OCI-LY3 (cell line): ENCODE measurements at regions not wholly inside any gene's neighbourhood (a gene's known extent, or its start where the extent isn't known, plus 50 kb on each side); places are given as distances from the start of the nearest gene placed in this dataset.
A peak's percentile ranks its signal among the peaks of the same experiment; 100 is the strongest.

ENCODE experiments used
- H2AFZ ChIP-seq: fragments of 200-600, 300-600 bp; shearing (Covaris generic); 2 replicates; pipeline ENCODE4 v1.6.0; 2014; ENCODE audit warnings: antibody characterized with exemption, low read depth, low read length
- H3K27ac ChIP-seq: fragments of 200-600, 300-600 bp; sonication (generic); 2 replicates; pipeline ENCODE4 v1.5.1; 2014; ENCODE audit warnings: mild to moderate bottlenecking, low read length, moderate library complexity, mixed read lengths
- H3K27me3 ChIP-seq: fragments of 200-600, 300-600 bp; sonication (generic); 2 replicates; pipeline ENCODE4 v1.6.1; 2014; ENCODE audit warnings: low read depth, low read length, mixed read lengths
- H3K36me3 ChIP-seq: fragments of 200-600, 300-600 bp; sonication (generic); replicated peaks from 2 replicates; pipeline ENCODE3; 2014; ENCODE audit warnings: low read depth, low read length, mixed read lengths
- H3K4me1 ChIP-seq: fragments of 300-600, 200-600 bp; sonication (generic); 2 replicates; pipeline ENCODE4 v1.6.1; 2014; ENCODE audit warnings: low read length, mixed read lengths
- H3K4me2 ChIP-seq: fragments of 200-600, 300-600 bp; sonication (generic); 2 replicates; pipeline ENCODE4 v1.6.1; 2014; ENCODE audit warnings: low read length, mixed read lengths
- H3K4me3 ChIP-seq: fragments of 300-600, 200-600 bp; sonication (generic); 2 replicates; pipeline ENCODE4 v1.5.1; 2014; ENCODE audit warnings: antibody characterized with exemption, mild to moderate bottlenecking, low read length, moderate library complexity
- H3K79me2 ChIP-seq: fragments of 300-600, 200-600 bp; shearing (Covaris generic); 2 replicates; pipeline ENCODE4 v1.6.1; 2014; ENCODE audit warnings: mild to moderate bottlenecking, low read length, mixed read lengths
- H3K9ac ChIP-seq: fragments of 300-600, 200-600 bp; shearing (Covaris generic); 2 replicates; pipeline ENCODE4 v1.6.0; 2014; ENCODE audit warnings: mild to moderate bottlenecking, low read length, moderate library complexity
- H3K9me3 ChIP-seq: fragments of 200-600, 300-600 bp; shearing (Covaris generic); 2 replicates; pipeline ENCODE4 v1.6.1; 2014; ENCODE audit warnings: low read length, mixed read lengths; ENCODE audit not compliant: insufficient read depth
- H4K20me1 ChIP-seq: fragments of 200-600, 300-600 bp; sonication (generic); 2 replicates; pipeline ENCODE4 v1.6.1; 2016; ENCODE audit warnings: low read length, mixed read lengths; ENCODE audit not compliant: insufficient read depth
- CTCF ChIP-seq: fragments of 200-600, 300-600 bp; sonication (generic); IDR thresholded peaks from 2 replicates; pipeline ENCODE4 v1.5.1; 2014; ENCODE audit warnings: antibody characterized with exemption, low read length, low read depth
- EZH2phosphoT487 ChIP-seq: fragments of 200-600 bp; shearing (Covaris generic); IDR thresholded peaks from 2 replicates; pipeline ENCODE4 v1.6.1; 2018; ENCODE audit warnings: antibody characterized with exemption, mixed run types, low read depth

DNA sequence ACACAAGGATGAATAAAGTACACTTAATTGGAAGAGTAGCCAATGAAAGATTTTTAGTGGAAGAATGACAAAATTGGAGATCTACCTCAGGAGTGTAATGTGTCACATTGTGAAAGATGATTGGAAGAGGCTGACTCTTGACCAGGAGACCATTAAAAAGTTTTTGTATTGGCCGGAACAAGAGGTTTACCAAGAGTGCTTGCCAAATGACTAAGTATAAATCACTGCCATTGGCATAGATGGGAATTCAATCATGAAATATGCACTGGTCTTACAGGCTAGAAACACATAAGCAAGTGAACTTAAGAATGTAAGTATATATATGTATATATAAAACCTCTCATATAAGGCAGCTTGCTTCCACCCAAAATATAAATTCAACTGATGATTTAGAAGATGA lies 58.7 kb upstream of the TFEC start:
- peaks cover 78% of the 10 kb centered on the region for H4K20me1 ChIP-seq
- H3K4me2 ChIP-seq = no peak overlapping the region
- no peak overlapping the region for H3K27ac ChIP-seq
- H3K4me3 ChIP-seq = no peak overlapping the region
- no peaks in the 10 kb centered on the region for H3K9me3 ChIP-seq
- TF ChIP-seq EZH2phosphoT487 = no peak
- no peak for TF ChIP-seq CTCF
- no peak overlapping the region for H2AFZ ChIP-seq
- H3K79me2 ChIP-seq = peaks cover 76% of the 10 kb centered on the region
- peaks cover 76% of the 10 kb centered on the region for H3K36me3 ChIP-seq
- no peaks in the 10 kb centered on the region for H3K4me1 ChIP-seq
- H3K27me3 ChIP-seq = no peaks in the 10 kb centered on the region
- H3K9ac ChIP-seq = no peak overlapping the region

DNA sequence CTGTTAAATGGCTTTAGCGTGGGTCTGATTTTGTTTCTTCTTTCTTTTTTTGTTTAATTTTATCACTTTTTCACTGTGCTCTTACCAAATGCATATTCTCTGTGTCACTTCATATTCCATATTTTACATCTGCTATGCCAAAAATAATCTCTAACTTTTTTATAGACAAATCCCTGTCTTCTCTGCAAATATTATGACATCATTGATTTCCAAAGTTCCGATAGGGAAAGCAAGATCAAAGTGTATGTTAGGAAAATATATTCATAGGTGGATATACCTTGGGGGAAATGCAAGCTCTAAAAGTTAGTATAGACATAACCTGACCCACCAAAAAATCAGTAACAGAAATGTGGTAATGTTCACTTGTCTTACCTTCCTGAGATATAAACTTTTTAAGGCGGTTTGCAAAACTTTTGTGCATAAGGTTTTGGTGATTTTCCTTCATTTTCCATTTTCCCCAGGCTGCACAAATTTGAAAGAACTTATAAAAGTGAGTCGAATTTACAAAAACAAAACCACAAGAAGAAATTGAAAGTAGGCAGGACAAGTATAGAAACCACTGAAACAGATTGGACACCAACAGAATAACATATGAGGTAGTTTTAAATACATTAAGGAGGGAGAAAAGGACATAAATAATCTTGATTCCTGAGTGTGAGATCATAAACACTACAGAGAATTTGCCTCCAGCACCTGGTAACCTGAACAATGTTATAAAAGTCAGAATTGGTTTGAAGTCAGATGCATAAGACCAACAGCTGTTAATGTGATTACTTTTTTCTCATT lies 63.1 kb upstream of the TFEC start:
- no peaks in the 10 kb centered on the region for H3K27me3 ChIP-seq
- H2AFZ ChIP-seq = no peak overlapping the region
- no peak overlapping the region for H3K9ac ChIP-seq
- H3K79me2 ChIP-seq = peaks cover 86% of the 10 kb centered on the region
- H3K36me3 ChIP-seq = peaks cover 82% of the 10 kb centered on the region
- no peak for TF ChIP-seq CTCF
- TF ChIP-seq EZH2phosphoT487 = no peak
- no peak overlapping the region for H3K27ac ChIP-seq
- H3K4me3 ChIP-seq = no peak overlapping the region
- H4K20me1 ChIP-seq = peaks cover 90% of the 10 kb centered on the region
- peaks cover 12% of the 10 kb centered on the region for H3K4me1 ChIP-seq
- H3K9me3 ChIP-seq = no peaks in the 10 kb centered on the region
- no peak overlapping the region for H3K4me2 ChIP-seq

GRCh38 chr7:116095396-116095795 lies 64.8 kb upstream of the TFEC start:
- H4K20me1 ChIP-seq = peaks cover 89% of the 10 kb centered on the region
- H3K9me3 ChIP-seq = no peaks in the 10 kb centered on the region
- peak overlapping the region; percentile 31 for H3K27ac ChIP-seq
- H3K4me2 ChIP-seq = no peak overlapping the region
- H3K27me3 ChIP-seq = no peaks in the 10 kb centered on the region
- H3K36me3 ChIP-seq = peaks cover 86% of the 10 kb centered on the region
- TF ChIP-seq CTCF (no peak), EZH2phosphoT487 (no peak)
- no peak overlapping the region for H2AFZ ChIP-seq
- H3K79me2 ChIP-seq = peaks cover 87% of the 10 kb centered on the region
- H3K4me1 ChIP-seq = peaks cover 12% of the 10 kb centered on the region
- H3K4me3 ChIP-seq = no peak overlapping the region
- no peak overlapping the region for H3K9ac ChIP-seq

GRCh38 chr7:116097365-116098009 lies 66.9 kb upstream of the TFEC start:
- Histone ChIP-seq H3K9ac (no peak overlapping the region), H3K9me3 (no peaks in the 10 kb centered on the region), H3K4me2 (no peak overlapping the region), H3K27ac (no peak overlapping the region), H3K79me2 (peaks cover 99% of the 10 kb centered on the region), H3K4me1 (peaks cover 12% of the 10 kb centered on the region), H3K36me3 (peaks cover 92% of the 10 kb centered on the region), H2AFZ (no peak overlapping the region), H3K4me3 (no peak overlapping the region), H3K27me3 (no peaks in the 10 kb centered on the region), H4K20me1 (peaks cover 96% of the 10 kb centered on the region)
- TF ChIP-seq EZH2phosphoT487 (no peak), CTCF (no peak)
